Left lung (tissue), 4 donors: ENCODE measurements at regions not wholly inside any gene's neighbourhood (a gene's known extent, or its start where the extent isn't known, plus 50 kb on each side); places are given as distances from the start of the nearest gene placed in this dataset.

Experiments used
- ATAC-seq: fragments of 200-7000 bp; cut with Tn5 transposase; one replicate; pipeline ENCODE4 v1.9.1; 2020; ENCODE audit warnings: moderate library complexity
- DNase-seq, 4 donors: peaks; one replicate each; pipeline ENCODE4 v3.0.0-alpha.2; 2013 to 2020
- H3K27ac ChIP-seq, 2 donors: fragments of 200-600 bp; sonication (generic) in 1 of 2; one replicate each; pipeline versions ENCODE4 v1.5.0 to v1.8.0; 2020 to 2021
- H3K27me3 ChIP-seq, 2 donors: fragments of 200-600 bp; sonication (generic) in 1 of 2; one replicate each; pipeline versions ENCODE4 v1.5.0 to v1.8.0; 2020 to 2021
- H3K36me3 ChIP-seq, 2 donors: fragments of 200-600 bp; sonication (generic) in 1 of 2; one replicate each; pipeline versions ENCODE4 v1.5.0 to v1.8.0; 2020 to 2021
- H3K4me1 ChIP-seq, 2 donors: fragments of 200-600 bp; one replicate each; pipeline ENCODE4 v1.8.0; 2021
- H3K4me3 ChIP-seq, 2 donors: fragments of 200-600 bp; sonication (generic) in 1 of 2; one replicate each; pipeline versions ENCODE4 v1.5.0 to v1.8.0; 2020 to 2021; ENCODE audit warnings: mild to moderate bottlenecking in 1 of 2
- H3K9me3 ChIP-seq, 2 donors: fragments of 200-600 bp; sonication (generic) in 1 of 2; one replicate each; pipeline versions ENCODE4 v1.5.0 to v1.8.0; 2020 to 2021
- intact Hi-C, 2 donors: fragments of 100-400 bp; cut with DNase I; formaldehyde crosslinking; loops; one replicate each; pipeline versions ENCODE4 v1.11.2 to v1.14.2; 2022
- TF ChIP-seq, protein P1 (sequence below), 2 donors: fragments of 200-600 bp; sonication (generic) in 1 of 2; IDR thresholded peaks; one replicate each; pipeline versions ENCODE4 v1.5.0 to v1.8.0; 2021; ENCODE audit warnings: antibody characterized with exemption in 2 of 2
- donor health status: DM: no; HTN: yes; CAD: no.
- donor health status: DM: no; HTN: no; CAD: no.

DNA sequence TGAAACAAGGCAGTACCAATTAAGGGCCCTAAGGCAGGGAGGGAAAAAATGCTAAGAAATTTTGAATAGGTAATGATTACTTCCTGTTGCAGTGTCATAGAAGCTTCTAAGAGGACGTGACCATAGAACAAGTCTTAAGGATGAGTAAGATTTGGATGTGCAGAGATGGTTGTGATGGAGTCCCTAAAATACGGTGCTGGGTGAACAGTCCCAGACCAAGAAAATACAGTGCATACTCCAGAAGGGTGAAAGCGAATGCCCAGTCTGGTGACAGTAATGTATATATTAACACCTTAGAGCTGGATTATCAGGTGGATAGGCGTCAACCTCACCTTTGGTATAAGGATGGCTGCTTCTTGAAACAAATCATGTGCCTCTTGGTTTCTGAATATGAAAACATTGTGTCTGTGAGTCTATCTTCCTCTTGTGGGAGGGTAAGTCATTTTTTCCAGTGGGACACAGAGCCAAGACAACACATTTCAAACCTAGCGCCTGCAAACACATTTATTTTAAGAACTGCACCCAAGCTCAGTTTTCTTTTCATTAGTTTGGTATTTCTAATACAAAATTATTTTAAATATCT lies 101.2 kb upstream of the TP63 start:
- no peak for DNase-seq
- H3K9me3 ChIP-seq, result peaks cover 0 to 16% of the 10 kb centered on the region in 2 donors

DNA sequence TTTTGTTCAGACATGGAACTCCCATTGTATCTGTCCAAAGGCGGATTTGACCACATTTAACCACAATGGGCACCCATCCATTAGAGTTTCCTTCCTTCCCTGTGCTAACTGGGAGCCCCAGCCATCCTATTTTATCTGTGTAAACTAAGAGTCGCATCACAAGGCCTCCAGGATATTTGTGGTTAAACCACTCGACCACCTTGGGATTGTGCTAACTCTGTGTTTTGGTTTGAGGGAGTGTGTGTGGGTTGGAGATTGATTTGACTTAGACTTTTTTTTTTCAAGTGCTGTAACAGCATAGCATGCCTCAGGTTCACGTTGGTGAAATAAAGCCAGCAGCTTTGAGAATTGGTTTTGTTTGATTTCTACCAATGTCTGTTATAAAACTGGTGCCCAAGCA lies 100.4 kb upstream of the TP63 start:
- intact Hi-C loops, result no loop called here
- peaks cover 0 to 10% of the 10 kb centered on the region in 2 donors for H3K9me3 ChIP-seq
- H3K4me1 ChIP-seq, result no peaks in the 10 kb centered on the region
- H3K4me3 ChIP-seq, result no peak overlapping the region
- no peaks in the 10 kb centered on the region for H3K36me3 ChIP-seq
- no peak overlapping the region for H3K27ac ChIP-seq
- DNase-seq (no peak), ATAC-seq (no peak)
- TF ChIP-seq, protein P1, sequence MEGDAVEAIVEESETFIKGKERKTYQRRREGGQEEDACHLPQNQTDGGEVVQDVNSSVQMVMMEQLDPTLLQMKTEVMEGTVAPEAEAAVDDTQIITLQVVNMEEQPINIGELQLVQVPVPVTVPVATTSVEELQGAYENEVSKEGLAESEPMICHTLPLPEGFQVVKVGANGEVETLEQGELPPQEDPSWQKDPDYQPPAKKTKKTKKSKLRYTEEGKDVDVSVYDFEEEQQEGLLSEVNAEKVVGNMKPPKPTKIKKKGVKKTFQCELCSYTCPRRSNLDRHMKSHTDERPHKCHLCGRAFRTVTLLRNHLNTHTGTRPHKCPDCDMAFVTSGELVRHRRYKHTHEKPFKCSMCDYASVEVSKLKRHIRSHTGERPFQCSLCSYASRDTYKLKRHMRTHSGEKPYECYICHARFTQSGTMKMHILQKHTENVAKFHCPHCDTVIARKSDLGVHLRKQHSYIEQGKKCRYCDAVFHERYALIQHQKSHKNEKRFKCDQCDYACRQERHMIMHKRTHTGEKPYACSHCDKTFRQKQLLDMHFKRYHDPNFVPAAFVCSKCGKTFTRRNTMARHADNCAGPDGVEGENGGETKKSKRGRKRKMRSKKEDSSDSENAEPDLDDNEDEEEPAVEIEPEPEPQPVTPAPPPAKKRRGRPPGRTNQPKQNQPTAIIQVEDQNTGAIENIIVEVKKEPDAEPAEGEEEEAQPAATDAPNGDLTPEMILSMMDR (IDR thresholded peaks at IDR 0.05), result no peak
- H3K27me3 ChIP-seq, result no peaks in the 10 kb centered on the region

More for the DNA sequence above, 101.2 kb upstream of the TP63 start:
- TF ChIP-seq, protein P1 (IDR thresholded peaks at IDR 0.05), result no peak
- ATAC-seq, result no peak
- H3K4me3 ChIP-seq, result no peak overlapping the region
- H3K27ac ChIP-seq, result no peak overlapping the region
- H3K4me1 ChIP-seq, result no peaks in the 10 kb centered on the region
- H3K36me3 ChIP-seq, result no peaks in the 10 kb centered on the region
- intact Hi-C loops, result no loop called here
- H3K27me3 ChIP-seq, result no peaks in the 10 kb centered on the region

DNA sequence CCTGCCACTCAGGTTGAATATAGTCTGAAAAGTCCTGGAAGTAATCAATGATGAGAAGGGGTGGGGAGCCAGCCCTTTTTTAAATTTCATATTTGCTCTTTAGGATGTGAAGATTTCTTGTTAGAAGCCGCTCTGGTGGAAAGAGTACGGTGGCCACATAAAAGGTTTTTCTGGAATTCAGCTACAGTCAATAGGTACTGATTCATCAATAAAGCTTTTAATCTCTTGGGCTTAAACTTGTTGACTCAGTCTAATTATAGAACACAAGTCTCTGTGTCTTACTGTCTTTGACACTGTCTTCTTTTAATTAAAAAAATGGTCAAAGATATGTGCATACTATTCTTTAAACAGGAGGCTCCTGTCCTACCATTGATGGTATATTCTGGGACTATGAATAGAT lies 99.9 kb upstream of the TP63 start:
- Histone ChIP-seq H3K4me3 (no peak overlapping the region), H3K36me3 (no peaks in the 10 kb centered on the region), H3K27ac (no peak overlapping the region), H3K4me1 (no peaks in the 10 kb centered on the region), H3K27me3 (no peaks in the 10 kb centered on the region), H3K9me3 (peaks cover 0 to 5% of the 10 kb centered on the region in 2 donors)
- ATAC-seq (no peak), DNase-seq (no peak)
- TF ChIP-seq, protein P1 (IDR thresholded peaks at IDR 0.05), result no peak
- intact Hi-C loops, result no loop called here

DNA sequence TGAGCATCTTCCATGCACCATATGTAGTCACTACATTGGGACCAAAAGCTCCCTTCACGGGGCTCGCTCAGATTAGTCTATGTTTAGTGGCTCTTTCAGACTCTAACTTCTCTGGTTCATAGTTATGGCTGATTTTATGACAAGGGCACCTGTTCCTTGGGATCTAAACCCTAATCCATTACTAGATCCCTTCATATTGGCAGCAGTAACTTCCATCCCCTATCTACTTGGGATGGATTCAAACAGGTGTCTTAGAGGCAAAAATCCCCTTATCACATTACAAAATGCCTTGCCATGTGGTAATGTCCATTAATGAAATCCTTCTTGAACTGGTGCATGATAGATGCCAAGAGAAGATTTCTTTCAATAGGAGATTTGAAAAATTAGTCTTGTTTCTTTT lies 96.7 kb upstream of the TP63 start:
- Histone ChIP-seq H3K9me3 (no peaks in the 10 kb centered on the region), H3K27me3 (no peaks in the 10 kb centered on the region), H3K4me1 (no peaks in the 10 kb centered on the region), H3K4me3 (no peak overlapping the region), H3K27ac (no peak overlapping the region), H3K36me3 (no peaks in the 10 kb centered on the region)
- intact Hi-C loops, result no loop called here
- TF ChIP-seq, protein P1 (IDR thresholded peaks at IDR 0.05), result no peak
- ATAC-seq (no peak), DNase-seq (no peak)

DNA sequence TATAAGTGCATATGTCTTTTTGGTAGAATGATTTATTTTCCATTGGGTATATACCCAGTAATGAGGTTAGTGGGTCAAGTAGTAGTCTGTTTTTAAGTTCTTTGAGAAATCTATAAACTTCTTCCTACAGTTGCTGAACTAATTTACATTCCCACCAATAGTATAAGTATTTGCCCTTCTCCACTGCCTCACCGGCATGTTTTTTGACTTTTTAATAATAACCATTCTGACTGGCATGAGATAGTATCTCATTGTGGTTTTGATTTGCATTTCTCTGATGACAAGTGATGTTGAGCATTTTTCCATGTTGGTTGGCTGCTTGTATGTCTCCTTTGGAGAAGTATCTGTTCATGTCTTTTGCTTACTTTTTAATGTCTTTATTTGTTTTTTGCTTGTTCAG lies 94.1 kb upstream of the TP63 start:
- Histone ChIP-seq H3K27ac (no peak overlapping the region), H3K4me1 (no peaks in the 10 kb centered on the region), H3K36me3 (no peaks in the 10 kb centered on the region), H3K27me3 (no peaks in the 10 kb centered on the region), H3K4me3 (no peak overlapping the region), H3K9me3 (no peaks in the 10 kb centered on the region)
- intact Hi-C loops, result no loop called here
- ATAC-seq (no peak), DNase-seq (no peak)
- TF ChIP-seq, protein P1 (IDR thresholded peaks at IDR 0.05), result no peak
